HepG2 (cell line): ENCODE measurements at regions not wholly inside any gene's neighbourhood (a gene's known extent, or its start where the extent isn't known, plus 50 kb on each side); places are given as distances from the start of the nearest gene placed in this dataset.

Source experiments
- ESRRA ChIP-seq: sonication (generic); formaldehyde crosslinking; IDR thresholded peaks from 2 replicates; pipeline ENCODE4 v1.5.1; 2020; ENCODE audit warnings: mild to moderate bottlenecking, low read depth, missing genetic modification reagents
- GTF2F1 ChIP-seq: fragments of 150-350 bp; IDR thresholded peaks from 2 replicates; pipeline ENCODE4 v1.6.1; 2014; ENCODE audit warnings: low read length
- JARID2 ChIP-seq: sonication (generic); formaldehyde crosslinking; IDR thresholded peaks from 2 replicates; pipeline ENCODE4 v1.8.1; 2023; ENCODE audit warnings: missing genetic modification reagents, inconsistent platforms; ENCODE audit not compliant: insufficient replicate concordance
- KDM4B ChIP-seq: sonication (generic); formaldehyde crosslinking; IDR thresholded peaks from 2 replicates; pipeline ENCODE4 v1.4.0; 2020; ENCODE audit warnings: missing genetic modification reagents
- NFE2L1 ChIP-seq: sonication (generic); formaldehyde crosslinking; IDR thresholded peaks from 2 replicates; pipeline ENCODE4 v1.4.0; 2020; ENCODE audit warnings: missing genetic modification reagents, mild to moderate bottlenecking, borderline replicate concordance
- NFIB ChIP-seq: sonication (generic); formaldehyde crosslinking; IDR thresholded peaks from 2 replicates; pipeline ENCODE4 v1.9.0; 2021; ENCODE audit warnings: missing genetic modification reagents, mild to moderate bottlenecking, borderline replicate concordance
- PHF21A ChIP-seq: sonication (generic); formaldehyde crosslinking; IDR thresholded peaks from 2 replicates; pipeline ENCODE4 v1.5.0; 2020; ENCODE audit warnings: mild to moderate bottlenecking, missing genetic modification reagents
- THYN1 ChIP-seq: sonication (generic); formaldehyde crosslinking; IDR thresholded peaks from 2 replicates; pipeline ENCODE4 v1.8.1; 2023; ENCODE audit warnings: low read depth, mild to moderate bottlenecking, moderate library complexity, missing genetic modification reagents, borderline replicate concordance
- ZNF841 ChIP-seq: sonication (generic); formaldehyde crosslinking; IDR thresholded peaks from 2 replicates; pipeline ENCODE4 v1.8.1; 2023; ENCODE audit warnings: missing genetic modification reagents, borderline replicate concordance
- TF ChIP-seq, protein P1 (sequence below): sonication (generic); formaldehyde crosslinking; IDR thresholded peaks from 2 replicates; pipeline ENCODE4 v1.5.0; 2020; ENCODE audit warnings: mild to moderate bottlenecking, missing genetic modification reagents, moderate library complexity

DNA sequence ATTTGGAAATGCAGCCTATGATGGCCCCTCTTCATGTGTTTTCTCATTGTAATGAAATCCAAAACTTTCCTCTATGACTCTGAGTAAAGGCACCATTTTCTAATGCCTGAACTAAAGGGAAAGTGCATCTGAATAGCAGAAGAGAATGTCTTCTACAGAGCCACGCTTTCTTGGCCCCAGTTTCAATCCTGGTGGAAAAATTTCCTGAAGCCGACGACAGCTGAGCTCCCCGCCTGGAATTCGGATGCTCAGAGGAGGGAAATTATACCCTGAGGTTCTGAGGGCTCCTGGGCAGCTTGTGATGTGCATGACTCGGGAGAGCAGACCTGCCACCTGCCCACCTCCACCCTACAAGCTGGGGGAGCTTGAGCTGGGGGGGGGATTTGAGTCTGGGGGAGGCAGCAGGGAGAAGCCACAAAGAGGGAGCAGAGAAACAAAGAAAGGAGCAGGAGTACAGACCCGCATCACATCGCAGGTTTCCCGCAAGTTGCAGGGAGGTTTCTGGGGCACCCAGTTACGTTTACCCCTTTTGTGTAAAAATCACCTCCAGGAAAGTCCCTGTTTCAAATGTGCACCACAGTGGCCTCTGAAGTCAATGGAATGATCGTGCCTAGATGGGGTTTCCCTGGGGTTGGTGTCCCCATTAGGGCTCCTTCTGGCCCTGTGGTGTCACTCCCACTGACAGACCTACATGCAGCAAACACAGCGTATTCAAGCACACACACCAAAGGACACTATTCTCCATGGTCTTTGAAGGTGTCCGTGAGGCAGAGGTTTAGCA, 145.6 kb upstream of the RBPJ start:
- TF ChIP-seq NFE2L1 (CRISPR knock-in tag) = no peak
- TF ChIP-seq PHF21A (CRISPR knock-in tag) = no peak
- TF ChIP-seq JARID2 = no peak
- TF ChIP-seq ZNF841 (CRISPR knock-in tag) = no peak
- TF ChIP-seq THYN1 (CRISPR knock-in tag) = no peak
- TF ChIP-seq GTF2F1 = no peak
- TF ChIP-seq ESRRA (CRISPR knock-in tag) = no peak
- no peak for TF ChIP-seq KDM4B (CRISPR knock-in tag)
- TF ChIP-seq, protein P1, sequence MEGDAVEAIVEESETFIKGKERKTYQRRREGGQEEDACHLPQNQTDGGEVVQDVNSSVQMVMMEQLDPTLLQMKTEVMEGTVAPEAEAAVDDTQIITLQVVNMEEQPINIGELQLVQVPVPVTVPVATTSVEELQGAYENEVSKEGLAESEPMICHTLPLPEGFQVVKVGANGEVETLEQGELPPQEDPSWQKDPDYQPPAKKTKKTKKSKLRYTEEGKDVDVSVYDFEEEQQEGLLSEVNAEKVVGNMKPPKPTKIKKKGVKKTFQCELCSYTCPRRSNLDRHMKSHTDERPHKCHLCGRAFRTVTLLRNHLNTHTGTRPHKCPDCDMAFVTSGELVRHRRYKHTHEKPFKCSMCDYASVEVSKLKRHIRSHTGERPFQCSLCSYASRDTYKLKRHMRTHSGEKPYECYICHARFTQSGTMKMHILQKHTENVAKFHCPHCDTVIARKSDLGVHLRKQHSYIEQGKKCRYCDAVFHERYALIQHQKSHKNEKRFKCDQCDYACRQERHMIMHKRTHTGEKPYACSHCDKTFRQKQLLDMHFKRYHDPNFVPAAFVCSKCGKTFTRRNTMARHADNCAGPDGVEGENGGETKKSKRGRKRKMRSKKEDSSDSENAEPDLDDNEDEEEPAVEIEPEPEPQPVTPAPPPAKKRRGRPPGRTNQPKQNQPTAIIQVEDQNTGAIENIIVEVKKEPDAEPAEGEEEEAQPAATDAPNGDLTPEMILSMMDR (CRISPR knock-in tag) = no peak
- TF ChIP-seq NFIB = no peak
